Gastrocnemius medialis (tissue), 4 donors: ENCODE measurements at regions not wholly inside any gene's neighbourhood (a gene's known extent, or its start where the extent isn't known, plus 50 kb on each side); places are given as distances from the start of the nearest gene placed in this dataset.

Experiments
- ATAC-seq, 2 donors: fragments of 150-250 bp; one replicate each; pipeline ENCODE4 v1.9.1; 2016
- DNase-seq, 2 donors: peaks; one replicate each; pipeline ENCODE4 v3.0.0-alpha.2; 2019
- H3K27ac ChIP-seq, 4 donors: fragments of 200-600 bp; sonication (generic); 1 replicate in 1 of 4; 2 replicates in 3 of 4; pipeline ENCODE4 v1.5.1; 2016 to 2018; ENCODE audit warnings: mild to moderate bottlenecking in 2 of 4, moderate library complexity in 1 of 4
- H3K27me3 ChIP-seq, 3 donors: fragments of 200-600 bp; sonication (generic) in 2 of 3; 1 replicate in 1 of 3; 2 replicates in 2 of 3; pipeline versions ENCODE4 v1.5.1 to v1.6.0; 2016 to 2019; ENCODE audit warnings: mild to moderate bottlenecking in 1 of 3, moderate library complexity in 1 of 3
- H3K36me3 ChIP-seq, 2 donors: fragments of 200-600 bp; sonication (generic) in 1 of 2; one replicate each; pipeline ENCODE4 v1.5.1; 2017 to 2018
- H3K4me1 ChIP-seq, 2 donors: fragments of 200-600 bp; sonication (generic) in 1 of 2; one replicate each; pipeline ENCODE4 v1.5.1; 2016 to 2017; ENCODE audit warnings: mild to moderate bottlenecking in 2 of 2
- H3K4me3 ChIP-seq, 4 donors: fragments of 200-600 bp; sonication (generic) in 3 of 4; 1 replicate in 1 of 4; 2 replicates in 3 of 4; pipeline ENCODE4 v1.5.1; 2016 to 2019; ENCODE audit warnings: mild to moderate bottlenecking in 2 of 4
- H3K9me3 ChIP-seq, 3 donors: fragments of 200-600 bp; sonication (generic) in 2 of 3; 1 replicate in 1 of 3; 2 replicates in 2 of 3; pipeline ENCODE4 v1.5.1; 2016 to 2019
- CTCF ChIP-seq, 5 experiments: fragments of 450-650 bp in 3 of 5; fragments of 200-600 bp in 2 of 5; sonication (generic) in 2 of 5; IDR thresholded peaks in 4 of 5; conservative IDR thresholded peaks in 1 of 5; 1 replicate in 4 of 5; 2 replicates in 1 of 5; pipeline ENCODE4 v1.5.1; 2016 to 2019; ENCODE audit warnings: antibody characterized with exemption in 5 of 5, mild to moderate bottlenecking in 3 of 5, moderate library complexity in 3 of 5
- POLR2A ChIP-seq, 2 donors: fragments of 450-650 bp; IDR thresholded peaks; one replicate each; pipeline ENCODE4 v1.6.1; 2017; ENCODE audit warnings: antibody characterized with exemption in 2 of 2, mild to moderate bottlenecking in 2 of 2, moderate library complexity in 2 of 2
- in situ Hi-C, 4 donors: fragments of 200-750 bp; cut with MboI; loops; one replicate each; pipeline versions ENCODE4 v1.15.0 to v1.8.0; 2017; ENCODE audit warnings: low sequenced_read_pairs in 4 of 4
- intact Hi-C: fragments of 100-400 bp; cut with DNase I; formaldehyde crosslinking; loops from one replicate; pipeline ENCODE4 v1.15.1; 2023; ENCODE audit warnings: low total_unique reads

- Histone ChIP-seq H3K4me1 (no peaks in the 10 kb centered on the region), H3K4me3 (no peak overlapping the region), H3K27me3 (no peaks in the 10 kb centered on the region), H3K36me3 (no peaks in the 10 kb centered on the region), H3K27ac (no peak overlapping the region), H3K9me3 (no peaks in the 10 kb centered on the region)
- no peak for ATAC-seq
- in situ Hi-C loops (no loop called here), intact Hi-C loops (no loop called here)
- no peak for TF ChIP-seq POLR2A (IDR thresholded peaks at IDR 0.05)
- no peak for TF ChIP-seq CTCF (IDR thresholded peaks at IDR 0.05 in 4 of 5, conservative IDR thresholded peaks at IDR 0.05 in 1 of 5)
- DNase-seq: no peak
Observed at GRCh38 chr3:8276056-8276455, 225.6 kb upstream of the LMCD1 start.

GRCh38 chr3:8276506-8276905 lies 225.1 kb upstream of the LMCD1 start:
- intact Hi-C loops (no loop called here), in situ Hi-C loops (no loop called here)
- H3K36me3 ChIP-seq: no peaks in the 10 kb centered on the region
- no peak overlapping the region for H3K4me3 ChIP-seq
- H3K27ac ChIP-seq: no peak overlapping the region
- no peaks in the 10 kb centered on the region for H3K27me3 ChIP-seq
- H3K4me1 ChIP-seq: no peaks in the 10 kb centered on the region
- no peaks in the 10 kb centered on the region for H3K9me3 ChIP-seq
- no peak for DNase-seq
- no peak for ATAC-seq
- TF ChIP-seq CTCF (IDR thresholded peaks at IDR 0.05 in 4 of 5, conservative IDR thresholded peaks at IDR 0.05 in 1 of 5) (no peak), POLR2A (IDR thresholded peaks at IDR 0.05) (no peak)

GRCh38 chr3:8278448-8278847 lies 223.2 kb upstream of the LMCD1 start:
- no peak overlapping the region for H3K27ac ChIP-seq
- H3K4me1 ChIP-seq: peaks cover 5 to 11% of the 10 kb centered on the region in 2 donors
- no peaks in the 10 kb centered on the region for H3K36me3 ChIP-seq
- DNase-seq (no peak), ATAC-seq (no peak)
- in situ Hi-C loops (no loop called here), intact Hi-C loops (no loop called here)
- TF ChIP-seq CTCF (IDR thresholded peaks at IDR 0.05 in 4 of 5, conservative IDR thresholded peaks at IDR 0.05 in 1 of 5) (no peak), POLR2A (IDR thresholded peaks at IDR 0.05) (no peak)
- no peak overlapping the region for H3K4me3 ChIP-seq
- no peaks in the 10 kb centered on the region for H3K27me3 ChIP-seq
- H3K9me3 ChIP-seq: no peaks in the 10 kb centered on the region

- Histone ChIP-seq H3K27ac (no peak overlapping the region), H3K27me3 (no peaks in the 10 kb centered on the region), H3K9me3 (no peaks in the 10 kb centered on the region), H3K4me3 (no peak overlapping the region), H3K4me1 (peaks cover 5 to 15% of the 10 kb centered on the region in 2 donors), H3K36me3 (no peaks in the 10 kb centered on the region)
- intact Hi-C loops (no loop called here), in situ Hi-C loops (no loop called here)
- TF ChIP-seq CTCF (IDR thresholded peaks at IDR 0.05 in 4 of 5, conservative IDR thresholded peaks at IDR 0.05 in 1 of 5) (no peak), POLR2A (IDR thresholded peaks at IDR 0.05) (no peak)
- DNase-seq (no peak), ATAC-seq (no peak)
Observed at GRCh38 chr3:8279476-8279875, 222.1 kb upstream of the LMCD1 start.

GRCh38 chr3:8279886-8280550 lies 221.6 kb upstream of the LMCD1 start:
- no peak for ATAC-seq
- Histone ChIP-seq H3K4me1 (peaks cover 5 to 15% of the 10 kb centered on the region in 2 donors), H3K27ac (no peak overlapping the region), H3K4me3 (no peak overlapping the region), H3K36me3 (no peaks in the 10 kb centered on the region), H3K27me3 (no peaks in the 10 kb centered on the region), H3K9me3 (no peaks in the 10 kb centered on the region)
- no peak for DNase-seq
- in situ Hi-C loops (no loop called here), intact Hi-C loops (no loop called here)
- no peak for TF ChIP-seq CTCF (IDR thresholded peaks at IDR 0.05 in 4 of 5, conservative IDR thresholded peaks at IDR 0.05 in 1 of 5)
- TF ChIP-seq POLR2A (IDR thresholded peaks at IDR 0.05): no peak
